Urinary bladder (tissue), 3 donors: ENCODE measurements at regions not wholly inside any gene's neighbourhood (a gene's known extent, or its start where the extent isn't known, plus 50 kb on each side); places are given as distances from the start of the nearest gene placed in this dataset.
A peak's percentile ranks its signal among the peaks of the same experiment; 100 is the strongest.
"Not testable (repeated sequence)": the region's sequence is repeated elsewhere in the genome, so short reads cannot be mapped to it uniquely, and the experiment has no call there.

Experiments
- DNase-seq: peaks from one replicate; pipeline ENCODE4 v3.0.0-alpha.2; 2015; ENCODE audit errors: extremely low spot score
- H3K27ac ChIP-seq: one replicate; pipeline ENCODE4 v1.5.1; 2013; ENCODE audit warnings: low read depth, mild to moderate bottlenecking, moderate library complexity
- H3K36me3 ChIP-seq: one replicate; pipeline ENCODE4 v1.6.1; 2013; ENCODE audit warnings: mild to moderate bottlenecking, moderate library complexity; ENCODE audit not compliant: insufficient read depth
- H3K4me1 ChIP-seq: one replicate; pipeline ENCODE4 v1.6.1; 2013; ENCODE audit warnings: mild to moderate bottlenecking, moderate library complexity; ENCODE audit not compliant: insufficient read depth
- H3K4me3 ChIP-seq: one replicate; pipeline ENCODE4 v1.5.1; 2013; ENCODE audit warnings: low read depth, low read length
- WGBS: extraction: QIAGEN DNeasy Blood & Tissue Kit; methylation state at CpG from one replicate; pipeline ENCODE4 v1.1.7; 2013; 5-methylcytosine and 5-hydroxymethylcytosine counted together
- donor health status: healthy with polysubstance abuse.
- donor health status: healthy.

- not testable (repeated sequence) for H3K4me1 ChIP-seq, H3K27ac ChIP-seq, H3K4me3 ChIP-seq, DNase-seq, H3K36me3 ChIP-seq
- WGBS = 91% methylated on average over 2 of the region's 2 CpGs
These were observed 341.9 kb upstream of the CDH5 start for GRCh38 chr16:66024567-66024966.

GRCh38 chr16:66023481-66023880 is 343.0 kb upstream of the CDH5 start:
- Histone ChIP-seq H3K4me3 (no peak overlapping the region), H3K27ac (no peak overlapping the region), H3K36me3 (no peaks in the 10 kb centered on the region), H3K4me1 (no peaks in the 10 kb centered on the region)
- 72% methylated on average over 3 of the region's 3 CpGs for WGBS
- DNase-seq = no peak

GRCh38 chr16:66020642-66021041 is 345.8 kb upstream of the CDH5 start:
- Histone ChIP-seq H3K27ac (no peak overlapping the region), H3K4me3 (no peak overlapping the region), H3K36me3 (no peaks in the 10 kb centered on the region), H3K4me1 (no peaks in the 10 kb centered on the region)
- no peak for DNase-seq

GRCh38 chr16:66020046-66020445 is 346.4 kb upstream of the CDH5 start:
- Histone ChIP-seq H3K27ac (no peak overlapping the region), H3K4me3 (no peak overlapping the region), H3K4me1 (no peaks in the 10 kb centered on the region), H3K36me3 (no peaks in the 10 kb centered on the region)
- DNase-seq = no peak
- WGBS = 94% methylated on average over 2 of the region's 2 CpGs

- 96% methylated on average over 3 of the region's 3 CpGs for WGBS
These were observed 347.0 kb upstream of the CDH5 start for GRCh38 chr16:66019502-66019901.

GRCh38 chr16:66014221-66014620 is 352.3 kb upstream of the CDH5 start:
- no peak for DNase-seq
- Histone ChIP-seq H3K4me1 (no peaks in the 10 kb centered on the region), H3K27ac (no peak overlapping the region), H3K36me3 (no peaks in the 10 kb centered on the region), H3K4me3 (no peak overlapping the region)
- WGBS = 90% methylated on average over 2 of the region's 2 CpGs

More at GRCh38 chr16:66019502-66019901, 347.0 kb upstream of the CDH5 start:
- H3K4me3 ChIP-seq, H3K4me1 ChIP-seq, H3K36me3 ChIP-seq, DNase-seq, H3K27ac ChIP-seq: not testable (repeated sequence)

- no peak for DNase-seq
- no peak overlapping the region for H3K27ac ChIP-seq
- H3K4me3 ChIP-seq = no peak overlapping the region
- H3K4me1 ChIP-seq = no peaks in the 10 kb centered on the region
- WGBS = 88% methylated on average over 2 of the region's 2 CpGs
- no peaks in the 10 kb centered on the region for H3K36me3 ChIP-seq
These were observed 353.0 kb upstream of the CDH5 start for GRCh38 chr16:66013486-66013885.

GRCh38 chr16:66008136-66008535 is 358.4 kb upstream of the CDH5 start:
- no peak for DNase-seq
- 91% methylated on average over 4 of the region's 4 CpGs for WGBS
- Histone ChIP-seq H3K27ac (no peak overlapping the region), H3K4me3 (no peak overlapping the region), H3K4me1 (no peaks in the 10 kb centered on the region), H3K36me3 (no peaks in the 10 kb centered on the region)

- WGBS = 66% methylated on average over 6 of the region's 6 CpGs
- Histone ChIP-seq H3K36me3 (no peaks in the 10 kb centered on the region), H3K4me3 (no peak overlapping the region), H3K27ac (no peak overlapping the region), H3K4me1 (no peaks in the 10 kb centered on the region)
- DNase-seq = no peak
These were observed 358.8 kb upstream of the CDH5 start for GRCh38 chr16:66007717-66008116.

- no peaks in the 10 kb centered on the region for H3K36me3 ChIP-seq
- no peaks in the 10 kb centered on the region for H3K4me1 ChIP-seq
- no peak for DNase-seq
- no peak overlapping the region for H3K27ac ChIP-seq
- H3K4me3 ChIP-seq = no peak overlapping the region
- WGBS = 59% methylated on average over 9 of the region's 9 CpGs
These were observed 360.0 kb upstream of the CDH5 start for GRCh38 chr16:66006485-66006884.

- no peak overlapping the region for H3K4me3 ChIP-seq
- DNase-seq = peak; percentile 50
- H3K4me1 ChIP-seq = no peaks in the 10 kb centered on the region
- no peak overlapping the region for H3K27ac ChIP-seq
- H3K36me3 ChIP-seq = no peaks in the 10 kb centered on the region
- 32% methylated on average over 3 of the region's 3 CpGs for WGBS
These were observed 361.8 kb upstream of the CDH5 start for GRCh38 chr16:66004699-66005098.

- DNase-seq = no peak
- H3K36me3 ChIP-seq = no peaks in the 10 kb centered on the region
- H3K27ac ChIP-seq = no peak overlapping the region
- no peak overlapping the region for H3K4me3 ChIP-seq
- WGBS = 28% methylated on average over 2 of the region's 2 CpGs
- H3K4me1 ChIP-seq = no peaks in the 10 kb centered on the region
These were observed 363.3 kb upstream of the CDH5 start for GRCh38 chr16:66003201-66003600.

GRCh38 chr16:66002601-66003000 is 363.9 kb upstream of the CDH5 start:
- no peak for DNase-seq

GRCh38 chr16:66001432-66001831 is 365.1 kb upstream of the CDH5 start:
- no peak for DNase-seq
- Histone ChIP-seq H3K36me3 (no peaks in the 10 kb centered on the region), H3K4me3 (no peak overlapping the region), H3K4me1 (no peaks in the 10 kb centered on the region), H3K27ac (no peak overlapping the region)
- 58% methylated on average over 4 of the region's 4 CpGs for WGBS

More at GRCh38 chr16:66002601-66003000, 363.9 kb upstream of the CDH5 start:
- peak overlapping the region; percentile 43 for H3K27ac ChIP-seq
- no peaks in the 10 kb centered on the region for H3K36me3 ChIP-seq
- H3K4me3 ChIP-seq = no peak overlapping the region
- no peaks in the 10 kb centered on the region for H3K4me1 ChIP-seq
- WGBS = 71% methylated on average over 7 of the region's 7 CpGs

- no peak overlapping the region for H3K4me3 ChIP-seq
- H3K4me1 ChIP-seq = no peaks in the 10 kb centered on the region
- no peak for DNase-seq
- no peaks in the 10 kb centered on the region for H3K36me3 ChIP-seq
- no peak overlapping the region for H3K27ac ChIP-seq
- WGBS = 48% methylated on average over 5 of the region's 5 CpGs
These were observed 368.0 kb upstream of the CDH5 start for GRCh38 chr16:65998443-65998842.
